Ishikawa (cell line): ENCODE measurements at regions not wholly inside any gene's neighbourhood (a gene's known extent, or its start where the extent isn't known, plus 50 kb on each side); places are given as distances from the start of the nearest gene placed in this dataset.

Source experiments
- CEBPB ChIP-seq: IDR thresholded peaks from 2 replicates; pipeline ENCODE4 v1.6.1; 2012
- EP300 ChIP-seq: IDR thresholded peaks from 2 replicates; pipeline ENCODE4 v1.6.1; 2012; ENCODE audit warnings: borderline replicate concordance
- RAD21 ChIP-seq: IDR thresholded peaks from 2 replicates; pipeline ENCODE4 v1.6.1; 2012; ENCODE audit warnings: low read depth
- TAF1 ChIP-seq: IDR thresholded peaks from 2 replicates; pipeline ENCODE4 v1.6.1; 2012; ENCODE audit warnings: low read depth, mild to moderate bottlenecking
- YY1 ChIP-seq: IDR thresholded peaks from 2 replicates; pipeline ENCODE4 v1.6.1; 2012; ENCODE audit warnings: low read depth

DNA sequence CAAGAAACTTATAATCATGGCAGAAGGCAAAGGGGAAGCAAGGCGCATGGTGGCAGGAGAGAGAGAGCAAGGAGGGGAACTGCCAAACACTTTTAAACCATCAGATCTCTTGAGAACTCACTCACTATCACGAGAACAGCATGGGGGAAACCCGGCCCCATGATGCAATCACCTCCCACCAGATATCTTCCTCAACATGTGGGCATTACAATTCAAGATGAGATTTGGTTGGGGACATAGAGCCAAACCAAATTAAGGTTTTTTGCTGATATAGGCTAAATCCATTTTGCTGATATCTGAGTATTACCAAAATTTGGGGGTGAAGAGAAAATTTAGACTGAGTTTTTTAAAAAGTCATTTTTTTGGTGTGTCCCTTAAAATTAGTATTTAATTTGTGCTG is 54.9 kb upstream of the TMX1 start:
- TF ChIP-seq EP300 (no peak), RAD21 (no peak), CEBPB (no peak), YY1 (no peak), TAF1 (no peak)
